ENCODE measurements at regions not wholly inside any gene's neighbourhood (a gene's known extent, or its start where the extent isn't known, plus 50 kb on each side); places are given as distances from the start of the nearest gene placed in this dataset.

DNA sequence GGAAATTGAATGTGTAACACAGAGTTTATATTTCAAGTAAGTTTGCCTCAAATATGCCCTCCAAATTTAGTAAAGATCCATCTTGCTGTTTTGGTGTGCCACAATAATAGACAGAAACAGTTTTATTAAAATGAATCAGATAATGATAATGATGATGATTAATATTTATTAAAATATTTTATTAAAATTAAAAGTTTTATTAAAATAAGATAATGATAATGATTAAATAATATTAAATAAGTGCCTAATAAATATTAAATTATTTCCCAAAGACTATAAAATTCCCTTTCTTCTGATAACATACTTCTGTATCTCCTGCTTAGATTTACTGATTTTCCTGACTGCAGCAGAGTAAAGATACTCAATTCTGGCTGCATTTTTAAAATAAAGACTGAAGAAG is 134.5 kb downstream of the PRDM13 start:
- H3K27me3 Mint-ChIP-seq: peaks cover 26% of the 10 kb centered on the region
- H3K4me1 Mint-ChIP-seq (ENCODE audit: low read depth): no peaks in the 10 kb centered on the region
- ATAC-seq (no peak), DNase-seq (no peak)
- H3K27ac Mint-ChIP-seq: no peak overlapping the region
- TF ChIP-seq, protein P1, sequence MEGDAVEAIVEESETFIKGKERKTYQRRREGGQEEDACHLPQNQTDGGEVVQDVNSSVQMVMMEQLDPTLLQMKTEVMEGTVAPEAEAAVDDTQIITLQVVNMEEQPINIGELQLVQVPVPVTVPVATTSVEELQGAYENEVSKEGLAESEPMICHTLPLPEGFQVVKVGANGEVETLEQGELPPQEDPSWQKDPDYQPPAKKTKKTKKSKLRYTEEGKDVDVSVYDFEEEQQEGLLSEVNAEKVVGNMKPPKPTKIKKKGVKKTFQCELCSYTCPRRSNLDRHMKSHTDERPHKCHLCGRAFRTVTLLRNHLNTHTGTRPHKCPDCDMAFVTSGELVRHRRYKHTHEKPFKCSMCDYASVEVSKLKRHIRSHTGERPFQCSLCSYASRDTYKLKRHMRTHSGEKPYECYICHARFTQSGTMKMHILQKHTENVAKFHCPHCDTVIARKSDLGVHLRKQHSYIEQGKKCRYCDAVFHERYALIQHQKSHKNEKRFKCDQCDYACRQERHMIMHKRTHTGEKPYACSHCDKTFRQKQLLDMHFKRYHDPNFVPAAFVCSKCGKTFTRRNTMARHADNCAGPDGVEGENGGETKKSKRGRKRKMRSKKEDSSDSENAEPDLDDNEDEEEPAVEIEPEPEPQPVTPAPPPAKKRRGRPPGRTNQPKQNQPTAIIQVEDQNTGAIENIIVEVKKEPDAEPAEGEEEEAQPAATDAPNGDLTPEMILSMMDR (IDR thresholded peaks at IDR 0.05): no peak
- no peaks in the 10 kb centered on the region for H3K9me3 Mint-ChIP-seq
- H3K4me3 Mint-ChIP-seq: no peak overlapping the region
- H3K36me3 Mint-ChIP-seq (ENCODE audit: low read depth): no peaks in the 10 kb centered on the region
- ChIA-PET CTCF (no interaction called here), POLR2A (no interaction called here)
- intact Hi-C loops (cut with micrococcal nuclease): no loop called here

GRCh38 chr6:99743647-99744046 is 137.0 kb downstream of the PRDM13 start:
- no peak for DNase-seq
- CTCF ChIA-PET: interaction anchor here (1.3 kb wide), 1 partner anchor 155 kb away, joined by 5 read pairs; no protein-coding TSS in a partner anchor
- POLR2A ChIA-PET: no interaction called here
- H3K27me3 Mint-ChIP-seq: peaks cover 30% of the 10 kb centered on the region
- H3K4me1 Mint-ChIP-seq (ENCODE audit: low read depth): no peaks in the 10 kb centered on the region
- intact Hi-C loops (cut with micrococcal nuclease): no loop called here
- H3K36me3 Mint-ChIP-seq (ENCODE audit: low read depth): no peaks in the 10 kb centered on the region
- no peak for ATAC-seq
- no peak overlapping the region for H3K27ac Mint-ChIP-seq
- H3K4me3 Mint-ChIP-seq: no peak overlapping the region
- TF ChIP-seq, protein P1 (IDR thresholded peaks at IDR 0.05): no peak
- H3K9me3 Mint-ChIP-seq: no peaks in the 10 kb centered on the region

- POLR2A ChIA-PET: no interaction called here
- Mint-ChIP-seq H3K36me3 (ENCODE audit: low read depth) (no peaks in the 10 kb centered on the region), H3K4me3 (no peak overlapping the region), H3K27ac (no peak overlapping the region), H3K9me3 (no peaks in the 10 kb centered on the region), H3K27me3 (peaks cover 20% of the 10 kb centered on the region), H3K4me1 (ENCODE audit: low read depth) (no peaks in the 10 kb centered on the region)
- ATAC-seq: no peak
- CTCF ChIA-PET: interaction anchor here (0.7 to 5.8 kb wide), 22 partner anchors 9 to 415 kb away, joined by 3 to 93 read pairs (median 4); partner anchors contain the start of gene CCNC
- TF ChIP-seq, protein P1 (IDR thresholded peaks at IDR 0.05): no peak
- DNase-seq: no peak
- intact Hi-C loops (cut with micrococcal nuclease): loop anchor here (1.0 to 5.0 kb wide), 2 partner anchors 157 to 278 kb away; no protein-coding TSS in a partner anchor
Observed at GRCh38 chr6:99745651-99746050, 139.0 kb downstream of the PRDM13 start.

- CTCF ChIA-PET: interaction anchor here (0.9 to 5.8 kb wide), 23 partner anchors 9 to 416 kb away, joined by 3 to 93 read pairs (median 4); partner anchors contain the start of gene CCNC
- ATAC-seq (peak; percentile 82), DNase-seq (peak; percentile 71)
- Mint-ChIP-seq H3K9me3 (no peaks in the 10 kb centered on the region), H3K27me3 (peaks cover 20% of the 10 kb centered on the region), H3K27ac (no peak overlapping the region), H3K4me1 (ENCODE audit: low read depth) (no peaks in the 10 kb centered on the region), H3K36me3 (ENCODE audit: low read depth) (no peaks in the 10 kb centered on the region), H3K4me3 (no peak overlapping the region)
- TF ChIP-seq, protein P1 (IDR thresholded peaks at IDR 0.05): peak; percentile 86
- intact Hi-C loops (cut with micrococcal nuclease): loop anchor here (1.0 to 5.0 kb wide), 2 partner anchors 158 to 279 kb away; no protein-coding TSS in a partner anchor
- POLR2A ChIA-PET: interaction anchor here (1.1 kb wide), 1 partner anchor 158 kb away, joined by 3 read pairs; no protein-coding TSS in a partner anchor
Observed at GRCh38 chr6:99746261-99746895, 139.7 kb downstream of the PRDM13 start.

- ATAC-seq: no peak
- intact Hi-C loops (cut with micrococcal nuclease): no loop called here
- H3K27ac Mint-ChIP-seq: no peak overlapping the region
- peaks cover 1% of the 10 kb centered on the region for H3K27me3 Mint-ChIP-seq
- no peaks in the 10 kb centered on the region for H3K36me3 Mint-ChIP-seq (ENCODE audit: low read depth)
- DNase-seq: no peak
- no peaks in the 10 kb centered on the region for H3K4me1 Mint-ChIP-seq (ENCODE audit: low read depth)
- CTCF ChIA-PET: no interaction called here
- no peak overlapping the region for H3K4me3 Mint-ChIP-seq
- POLR2A ChIA-PET: no interaction called here
- H3K9me3 Mint-ChIP-seq: no peaks in the 10 kb centered on the region
- TF ChIP-seq, protein P1 (IDR thresholded peaks at IDR 0.05): no peak
Observed at GRCh38 chr6:99761711-99762110, 155.1 kb downstream of the PRDM13 start.

All from activated CD8-positive, alpha-beta T cell treated with anti-CD3 and anti-CD28 coated beads for 36 hours (primary cell).